Activated naive CD4-positive, alpha-beta T cell treated with anti-CD3 and anti-CD28 coated beads, Interleukin-2, amount 50 U/mL, for 16 hours (primary cell): ENCODE measurements at regions not wholly inside any gene's neighbourhood (a gene's known extent, or its start where the extent isn't known, plus 50 kb on each side); places are given as distances from the start of the nearest gene placed in this dataset.
"Not testable (repeated sequence)": the region's sequence is repeated elsewhere in the genome, so short reads cannot be mapped to it uniquely, and the experiment has no call there.

Experiments
- DNase-seq: peaks from one replicate; pipeline ENCODE4 v3.0.0-alpha.2; 2020

GRCh38 chr2:121818546-121818945 lies 63.1 kb downstream of the TSN start:
- no peak for DNase-seq

DNA sequence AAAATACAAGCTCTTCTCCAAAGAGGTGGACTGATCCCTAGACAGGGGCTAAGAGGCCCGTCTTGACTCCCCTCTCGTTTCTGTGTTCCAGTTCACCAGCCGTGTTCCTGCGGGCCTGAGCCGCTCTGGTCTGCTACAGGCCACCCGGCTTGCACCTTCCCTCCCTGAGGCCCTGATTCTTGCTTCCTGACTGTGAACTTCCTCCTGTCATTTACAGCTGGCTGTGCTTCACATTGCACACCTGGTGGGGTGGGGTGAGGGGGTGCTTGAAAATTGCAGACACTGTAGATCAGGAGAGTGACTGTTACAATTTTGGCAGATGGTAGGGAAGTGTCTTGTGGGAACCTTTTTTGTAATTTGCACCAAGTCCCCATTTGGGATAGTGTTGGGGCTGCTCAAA lies 64.4 kb downstream of the TSN start:
- DNase-seq: no peak

DNA sequence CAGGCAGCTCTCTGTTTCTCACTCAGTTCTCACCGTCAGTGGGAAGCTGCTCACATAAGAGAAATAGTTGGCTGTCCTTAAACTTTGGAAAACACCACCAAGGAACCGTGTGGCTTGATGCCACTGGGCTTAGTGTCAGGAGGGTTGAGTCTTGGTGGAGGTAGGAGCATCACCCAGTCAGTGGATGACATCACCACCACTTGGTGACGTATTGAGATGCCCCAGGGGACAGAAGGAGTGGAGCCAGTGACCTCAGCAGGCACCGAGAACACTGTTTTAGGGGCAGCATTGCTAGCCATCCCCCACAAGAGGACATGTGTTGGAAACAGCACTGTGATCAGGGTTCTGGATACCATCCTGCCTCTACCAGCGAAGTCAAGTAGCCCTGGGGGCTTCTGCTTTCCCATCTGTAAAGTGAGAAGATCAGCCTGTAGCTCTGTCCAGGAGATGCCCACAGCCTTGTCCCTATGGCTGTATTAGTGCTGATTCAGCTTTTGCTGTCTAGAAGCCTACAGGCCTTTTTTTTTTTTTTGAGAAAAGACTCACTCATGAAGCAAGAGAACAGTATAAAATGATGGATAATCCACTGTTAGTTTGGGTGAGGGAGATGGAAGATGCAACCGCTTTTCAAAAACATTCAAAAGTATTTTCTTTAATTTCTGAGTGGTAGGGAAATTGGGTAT lies 66.2 kb downstream of the TSN start:
- DNase-seq: no peak

- no peak for DNase-seq
These were observed 68.8 kb downstream of the TSN start for GRCh38 chr2:121824264-121824663.

DNA sequence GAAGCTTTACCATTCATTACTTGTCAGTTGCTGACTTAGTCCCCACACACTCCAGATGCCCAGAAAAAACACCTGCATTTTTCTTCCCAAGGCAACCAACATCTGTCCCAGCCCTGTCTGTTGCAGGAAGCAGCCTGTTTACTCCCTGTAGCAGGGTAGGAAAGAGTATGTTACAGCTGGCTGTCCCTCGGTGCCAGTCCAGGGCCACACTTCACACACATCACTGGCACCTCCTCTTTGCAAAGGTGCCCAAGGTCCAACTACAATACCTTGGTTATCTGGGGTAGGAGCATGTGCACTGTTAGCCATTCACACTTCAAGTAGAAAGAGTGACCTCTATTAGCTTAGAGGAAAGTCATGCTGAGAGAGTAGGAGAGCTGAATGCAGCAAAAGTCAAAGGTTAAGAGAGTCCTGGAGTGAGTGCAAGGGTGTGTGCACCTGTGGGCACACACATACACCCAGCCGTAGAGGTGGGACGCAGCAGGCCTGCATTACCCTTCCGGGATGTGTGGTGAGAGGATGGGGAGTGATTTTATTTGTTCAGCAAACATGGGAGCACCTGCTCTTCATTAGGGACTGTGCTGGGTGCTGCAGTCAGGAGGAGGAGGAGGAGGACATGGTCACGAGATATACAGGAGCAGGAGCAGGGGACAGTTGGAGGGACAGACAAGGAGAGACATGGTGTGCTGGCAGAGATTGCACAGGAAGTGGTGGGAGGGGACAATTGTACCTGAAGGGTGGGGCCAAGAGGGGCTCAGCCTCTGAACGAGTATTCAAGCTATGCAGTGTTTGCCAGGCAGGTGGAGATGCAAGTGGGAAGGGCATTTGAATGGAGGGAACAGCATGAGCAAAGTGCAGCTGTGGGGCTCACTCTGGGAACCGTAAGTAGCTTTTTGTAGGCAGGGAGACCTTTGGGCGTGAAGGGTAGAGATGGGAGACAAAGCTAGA lies 69.8 kb downstream of the TSN start:
- DNase-seq: no peak

GRCh38 chr2:121826036-121826435 lies 70.6 kb downstream of the TSN start:
- DNase-seq: no peak

GRCh38 chr2:121828281-121828731 lies 72.9 kb downstream of the TSN start:
- no peak for DNase-seq

DNA sequence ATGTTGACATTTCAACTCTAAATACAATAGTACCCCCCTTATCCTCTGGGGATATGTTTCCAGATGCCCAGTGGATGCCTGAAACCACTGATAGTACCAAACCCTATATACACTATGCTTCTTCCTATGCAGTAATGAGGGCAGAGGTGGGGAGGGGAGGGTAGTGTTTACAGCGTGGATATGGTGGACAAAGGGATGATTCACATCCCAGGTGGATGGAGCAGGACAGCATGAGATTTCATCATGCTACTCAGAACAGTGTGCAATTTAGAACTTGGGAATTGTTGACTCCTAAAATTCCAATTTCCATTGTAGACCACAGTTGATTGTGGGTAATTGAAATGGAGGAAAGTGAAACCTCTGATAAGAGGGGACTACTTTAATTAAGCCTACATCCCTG lies 75.4 kb downstream of the TSN start:
- no peak for DNase-seq

DNA sequence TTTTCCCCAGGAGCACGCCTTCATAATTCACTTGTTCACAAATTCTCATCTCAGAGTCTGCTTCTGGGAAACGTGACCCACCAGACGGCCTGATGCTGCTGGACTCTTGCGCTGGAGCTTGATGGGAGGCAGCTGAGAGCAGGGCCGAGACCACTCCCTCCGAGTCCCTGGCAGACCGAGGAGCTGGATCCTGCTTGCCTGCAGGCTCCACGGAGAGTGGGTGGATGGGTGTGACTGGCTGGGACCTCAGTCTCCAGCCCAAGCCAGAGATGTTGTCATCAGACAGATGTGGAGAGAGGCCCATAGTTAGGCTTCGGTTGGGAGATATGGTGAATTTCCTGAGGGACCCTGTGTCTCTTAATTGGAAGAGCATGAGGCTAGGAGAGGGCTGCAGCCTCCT lies 76.4 kb downstream of the TSN start:
- no peak for DNase-seq

DNA sequence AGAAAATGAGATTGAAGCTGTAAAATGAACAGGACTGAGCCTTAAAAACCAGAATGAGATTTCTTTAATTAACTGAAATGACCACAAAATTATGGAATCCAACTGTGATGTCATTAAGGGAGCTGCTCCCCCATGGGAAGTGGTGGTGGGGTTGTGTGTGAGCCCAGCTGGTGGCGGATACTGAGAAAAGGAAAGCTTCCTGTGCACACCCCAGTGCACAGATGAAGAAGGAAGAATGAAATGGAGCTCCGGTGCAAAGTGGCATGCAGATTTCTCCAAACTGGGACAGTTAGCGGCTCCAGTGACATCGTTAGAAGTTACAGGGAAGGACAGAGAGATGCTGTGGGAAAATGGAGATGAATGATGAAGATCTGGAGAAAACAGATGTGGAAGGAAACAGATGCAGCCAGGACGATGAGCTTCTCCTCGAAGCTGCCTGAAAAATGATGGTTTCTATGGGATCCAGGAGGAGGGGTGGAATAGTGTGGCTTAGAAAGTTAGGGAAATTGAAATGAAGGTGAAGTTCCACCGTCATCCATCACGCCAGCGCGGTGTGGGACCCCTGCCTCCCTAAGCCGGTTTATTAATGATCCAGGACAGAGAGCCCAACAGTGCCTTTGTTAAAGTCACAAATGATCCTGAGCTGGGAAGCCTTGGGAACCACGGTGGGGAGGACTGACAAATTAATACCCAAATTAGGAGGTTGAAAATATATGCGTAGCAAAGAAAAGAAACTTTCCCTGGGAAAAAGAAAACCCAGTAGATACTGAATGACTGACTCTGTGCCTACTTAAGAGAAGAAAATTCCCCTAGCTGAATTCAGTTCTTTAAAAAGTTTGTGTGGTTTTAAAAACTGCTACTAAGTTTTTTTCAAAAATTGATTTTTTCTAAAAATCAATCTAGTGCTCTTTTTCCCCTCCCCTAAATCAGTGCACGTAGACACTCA lies 77.2 kb downstream of the TSN start:
- no peak for DNase-seq

DNA sequence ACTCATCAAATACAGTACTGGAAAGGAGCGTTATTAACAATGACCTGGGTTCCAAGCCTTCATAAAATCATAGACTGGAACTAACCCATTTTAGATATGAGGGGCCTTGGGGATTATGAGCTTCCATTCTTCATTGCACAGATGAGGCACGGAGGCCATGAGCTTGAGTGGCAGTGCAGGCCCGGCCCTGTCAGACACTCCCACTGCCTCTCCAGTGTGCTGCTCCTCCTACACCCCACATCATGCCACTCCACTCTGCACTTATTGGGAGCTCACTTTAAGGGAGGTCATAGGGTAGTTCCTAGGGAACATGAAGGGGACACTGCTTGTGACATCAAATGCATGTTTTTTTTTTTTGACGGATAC lies 77.9 kb downstream of the TSN start:
- no peak for DNase-seq

- no peak for DNase-seq
These were observed 81.2 kb downstream of the TSN start for GRCh38 chr2:121836611-121837010.

GRCh38 chr2:121837591-121837990 lies 82.1 kb downstream of the TSN start:
- DNase-seq: no peak

DNA sequence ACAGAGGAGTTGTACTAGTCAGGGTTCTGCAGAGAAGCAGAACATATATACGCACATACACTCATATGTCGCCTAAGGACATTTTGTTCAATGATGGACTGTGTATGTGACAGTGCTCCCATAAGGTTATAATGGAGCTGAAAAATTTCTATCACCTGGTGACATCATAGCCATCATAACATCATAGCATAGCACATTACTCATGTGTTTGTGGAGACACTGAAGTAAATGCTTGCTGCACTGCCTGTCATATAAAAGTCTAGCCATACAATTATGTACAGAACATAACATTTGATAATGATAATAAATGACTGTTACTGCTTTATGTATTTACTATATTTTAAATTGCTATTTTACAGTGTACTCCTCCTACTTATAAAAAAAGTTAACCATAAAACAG lies 83.1 kb downstream of the TSN start:
- DNase-seq: no peak

DNA sequence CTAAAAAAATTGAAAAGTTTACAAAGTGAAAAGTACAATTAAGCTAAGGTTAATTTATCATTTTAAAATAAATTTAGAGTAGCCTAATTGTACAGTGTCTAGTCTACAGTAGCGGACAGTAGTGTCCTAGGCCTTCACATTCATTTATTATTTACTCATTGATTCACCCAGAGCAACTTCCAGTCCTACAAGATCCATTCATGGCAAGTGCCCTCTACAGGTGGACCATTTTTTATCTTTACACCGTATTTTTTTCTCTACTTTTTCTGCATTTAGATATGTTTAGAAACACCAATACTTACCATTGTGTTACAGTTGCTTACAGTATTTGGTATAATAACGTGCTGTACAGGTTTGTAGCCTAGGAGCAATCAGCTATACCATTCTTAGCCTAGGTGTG lies 84.1 kb downstream of the TSN start:
- DNase-seq: no peak

DNA sequence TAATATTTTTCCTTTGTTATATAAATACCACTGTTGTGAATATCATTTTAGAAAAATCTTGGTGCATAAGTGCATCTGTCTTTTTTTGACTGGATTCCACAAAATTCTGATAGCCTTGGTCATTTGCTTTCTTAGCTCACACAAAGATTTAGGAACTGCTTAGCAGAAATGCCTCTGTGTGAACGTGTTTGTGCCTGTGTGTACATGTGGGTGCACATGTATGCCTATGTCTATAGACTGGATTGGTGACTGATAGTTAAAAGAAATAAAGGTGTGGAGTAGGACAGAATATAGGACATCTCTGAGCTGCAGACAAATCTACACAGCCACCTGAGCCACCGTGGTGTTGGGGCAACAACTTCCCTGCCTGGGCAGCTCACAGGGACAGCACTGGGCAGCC lies 93.8 kb downstream of the TSN start:
- DNase-seq: no peak

DNA sequence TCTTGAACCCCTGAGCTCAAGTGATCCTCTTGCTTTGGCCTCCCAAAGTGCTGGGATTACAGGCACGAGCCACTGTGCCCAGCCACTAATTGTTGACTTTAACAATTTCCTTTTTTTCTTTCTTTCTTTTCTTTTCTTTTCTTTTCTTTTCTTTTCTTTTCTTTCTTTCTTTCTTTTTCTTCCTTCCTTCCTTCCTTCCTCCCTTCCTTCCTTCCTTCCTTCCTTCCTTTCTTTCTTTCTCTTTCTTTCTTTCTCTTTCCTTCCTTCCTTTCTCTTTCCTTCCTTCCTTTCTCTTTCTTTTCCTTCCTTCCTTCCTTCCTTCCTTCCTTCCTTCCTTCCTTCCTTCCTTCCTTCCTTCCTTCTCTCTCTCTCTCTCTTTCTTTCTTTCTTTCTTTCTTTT lies 97.7 kb downstream of the TSN start:
- DNase-seq: not testable (repeated sequence)

DNA sequence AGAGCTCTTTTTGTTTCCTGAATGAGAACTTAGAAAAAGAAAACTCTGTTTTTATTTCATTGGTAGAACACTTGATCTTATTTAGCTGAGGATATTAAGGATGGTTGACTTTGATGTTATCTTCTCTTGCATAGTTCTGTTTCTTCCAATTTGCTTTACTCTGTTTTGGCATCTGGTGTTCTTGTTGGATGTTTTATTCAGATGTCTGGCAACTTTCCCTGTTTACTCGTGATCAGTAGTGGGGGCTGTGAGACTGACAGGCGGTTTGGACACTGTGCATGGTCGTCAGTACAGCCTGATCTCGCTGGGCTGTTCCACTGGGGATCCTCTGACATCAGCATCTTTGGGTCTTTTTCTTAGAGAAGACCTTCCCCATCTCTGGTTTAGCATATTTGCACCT lies 100.1 kb downstream of the TSN start:
- DNase-seq: no peak

DNA sequence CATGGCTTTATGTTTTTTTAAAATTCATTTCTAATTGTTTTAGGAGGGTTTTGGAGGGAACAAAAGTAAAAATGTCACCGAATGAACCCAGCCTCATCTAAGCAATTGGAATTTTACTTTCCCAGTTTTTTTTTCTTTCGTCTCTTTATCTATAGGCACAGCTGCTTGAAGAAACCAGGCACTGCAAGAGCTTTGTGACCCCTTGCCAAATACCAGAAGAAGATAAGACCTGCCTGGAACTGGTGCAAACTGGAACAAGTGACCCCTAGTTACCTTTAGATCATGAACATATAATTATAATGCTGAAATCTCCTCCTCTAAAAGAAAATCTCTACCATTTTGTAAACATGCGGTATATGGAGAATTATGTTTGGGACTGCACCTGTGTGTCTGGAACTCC lies 100.9 kb downstream of the TSN start:
- no peak for DNase-seq

- DNase-seq: no peak
These were observed 102.9 kb downstream of the TSN start for GRCh38 chr2:121858369-121858768.

- no peak for DNase-seq
These were observed 103.4 kb downstream of the TSN start for GRCh38 chr2:121858847-121859246.

DNA sequence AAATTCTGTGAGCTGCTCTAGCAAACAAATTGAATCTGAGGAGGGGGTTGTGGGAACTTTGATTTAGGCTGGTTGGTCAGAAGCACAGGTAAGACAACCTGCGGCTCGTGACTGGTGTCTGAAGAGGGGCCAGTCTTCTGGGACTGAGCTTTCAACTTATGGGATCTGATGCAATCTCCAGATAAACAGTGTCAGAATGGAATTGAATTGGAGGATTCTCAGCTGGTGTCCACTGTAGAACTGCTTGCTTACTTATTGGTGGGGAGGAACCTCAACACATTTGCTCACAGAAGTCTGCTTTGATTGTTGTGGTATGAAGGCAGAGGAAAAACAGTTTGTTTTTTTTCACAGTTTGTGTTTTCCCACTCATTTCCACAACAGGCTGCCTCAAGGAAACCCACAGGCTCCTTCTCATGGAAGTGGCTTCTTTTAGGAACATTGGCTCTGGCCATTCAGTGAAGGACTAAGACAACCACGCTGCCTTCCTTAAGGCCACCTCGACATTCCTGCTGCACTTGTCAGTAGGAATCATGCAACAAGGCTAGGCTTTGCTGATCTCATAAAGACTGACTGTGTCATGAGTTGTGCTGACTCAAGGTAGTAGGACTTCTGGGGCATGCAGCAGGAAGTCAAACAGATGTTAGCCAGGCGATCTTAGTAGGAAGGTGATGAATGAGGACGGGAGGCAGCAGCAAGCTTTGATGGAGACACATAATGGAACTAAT lies 104.7 kb downstream of the TSN start:
- no peak for DNase-seq
